K562 (cell line): ENCODE measurements at regions not wholly inside any gene's neighbourhood (a gene's known extent, or its start where the extent isn't known, plus 50 kb on each side); places are given as distances from the start of the nearest gene placed in this dataset.

ENCODE experiments used
- CTCF ChIP-seq, 3 experiments: IDR thresholded peaks in 2 of 3; conservative IDR thresholded peaks in 1 of 3; 2 replicates each; pipeline ENCODE4 v1.5.1; 2011 to 2012; ENCODE audit warnings: low read length in 3 of 3, mild to moderate bottlenecking in 3 of 3, control low read depth in 2 of 3, improper control_type of control experiment in 1 of 3, inconsistent platforms in 1 of 3, low read depth in 1 of 3, mixed read lengths in 1 of 3, moderate library complexity in 1 of 3; ENCODE audit not compliant: insufficient read depth in 2 of 3
- ZC3H11A ChIP-seq: IDR thresholded peaks from 2 replicates; pipeline ENCODE4 v1.6.1; 2012; ENCODE audit warnings: low read depth, low read length, improper control_type of control experiment
- TF ChIP-seq, protein P1 (sequence below): fragments of 150-350 bp; conservative IDR thresholded peaks from 2 replicates; pipeline ENCODE4 v1.6.1; 2014; ENCODE audit warnings: low read length

DNA sequence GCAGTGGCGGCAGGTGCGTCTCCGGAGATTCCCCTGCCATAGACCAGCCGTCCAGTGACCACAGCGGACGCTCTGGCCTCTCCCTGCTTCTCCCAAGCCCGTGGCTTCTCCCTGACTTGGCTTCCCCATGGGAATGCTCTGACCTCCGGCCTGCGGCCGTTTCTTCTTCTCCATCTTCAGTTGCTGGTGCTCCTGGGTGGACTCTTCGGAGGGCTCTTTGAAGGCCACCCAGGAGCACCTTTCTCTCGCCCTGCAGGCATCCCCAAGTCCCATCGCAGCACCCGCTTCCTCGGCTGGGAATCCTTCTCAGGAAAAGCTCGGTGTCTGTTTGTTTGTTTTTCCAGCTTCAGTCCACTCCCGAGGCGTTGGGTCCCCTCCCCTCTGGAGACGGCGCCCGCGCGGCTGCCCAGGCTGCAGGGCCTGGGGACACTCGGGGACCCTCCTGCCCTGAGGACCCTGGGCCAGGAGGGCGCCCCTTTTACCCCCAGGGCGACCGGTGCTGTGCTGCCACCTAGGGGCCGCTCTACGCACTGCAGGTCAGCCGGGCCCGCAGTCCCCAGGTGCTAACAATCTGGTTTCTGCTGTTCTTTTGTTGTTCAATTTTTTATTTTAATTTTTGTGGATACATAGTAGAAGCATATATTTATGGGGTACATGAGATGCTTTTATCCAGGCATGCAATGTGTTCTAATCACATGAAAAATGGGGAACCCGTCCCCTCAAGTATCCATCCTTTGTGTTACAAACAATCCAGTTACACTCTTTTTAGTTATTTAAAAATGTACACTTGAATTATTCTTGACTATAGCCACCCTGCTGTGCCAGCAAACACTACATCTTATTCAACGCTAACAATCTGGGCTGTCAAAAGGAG lies 197.9 kb upstream of the ADAMTS16 start:
- no peak for TF ChIP-seq ZC3H11A
- TF ChIP-seq CTCF (IDR thresholded peaks at IDR 0.05 in 2 of 3, conservative IDR thresholded peaks at IDR 0.05 in 1 of 3; ENCODE audit: insufficient read depth in 2 of 3, low read depth in 1 of 3, low read length in 3 of 3), result peak; percentile 77 to 93 (median 80)
- TF ChIP-seq, protein P1, sequence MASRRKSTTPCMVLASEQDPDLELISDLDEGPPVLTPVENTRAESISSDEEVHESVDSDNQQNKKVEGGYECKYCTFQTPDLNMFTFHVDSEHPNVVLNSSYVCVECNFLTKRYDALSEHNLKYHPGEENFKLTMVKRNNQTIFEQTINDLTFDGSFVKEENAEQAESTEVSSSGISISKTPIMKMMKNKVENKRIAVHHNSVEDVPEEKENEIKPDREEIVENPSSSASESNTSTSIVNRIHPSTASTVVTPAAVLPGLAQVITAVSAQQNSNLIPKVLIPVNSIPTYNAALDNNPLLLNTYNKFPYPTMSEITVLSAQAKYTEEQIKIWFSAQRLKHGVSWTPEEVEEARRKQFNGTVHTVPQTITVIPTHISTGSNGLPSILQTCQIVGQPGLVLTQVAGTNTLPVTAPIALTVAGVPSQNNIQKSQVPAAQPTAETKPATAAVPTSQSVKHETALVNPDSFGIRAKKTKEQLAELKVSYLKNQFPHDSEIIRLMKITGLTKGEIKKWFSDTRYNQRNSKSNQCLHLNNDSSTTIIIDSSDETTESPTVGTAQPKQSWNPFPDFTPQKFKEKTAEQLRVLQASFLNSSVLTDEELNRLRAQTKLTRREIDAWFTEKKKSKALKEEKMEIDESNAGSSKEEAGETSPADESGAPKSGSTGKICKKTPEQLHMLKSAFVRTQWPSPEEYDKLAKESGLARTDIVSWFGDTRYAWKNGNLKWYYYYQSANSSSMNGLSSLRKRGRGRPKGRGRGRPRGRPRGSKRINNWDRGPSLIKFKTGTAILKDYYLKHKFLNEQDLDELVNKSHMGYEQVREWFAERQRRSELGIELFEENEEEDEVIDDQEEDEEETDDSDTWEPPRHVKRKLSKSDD, result no peak
